Nephron (organoid): ENCODE measurements at regions not wholly inside any gene's neighbourhood (a gene's known extent, or its start where the extent isn't known, plus 50 kb on each side); places are given as distances from the start of the nearest gene placed in this dataset.

Experiments used
- H3K27ac Mint-ChIP-seq, 3 experiments: 2 replicates each; pipeline ENCODE4 v1.8.0; 2020; ENCODE audit warnings: mixed read lengths in 3 of 3, mild to moderate bottlenecking in 2 of 3, moderate library complexity in 1 of 3
- H3K27me3 Mint-ChIP-seq: 2 replicates; pipeline ENCODE4 v1.8.0; 2021; ENCODE audit warnings: low read depth, mild to moderate bottlenecking, moderate library complexity, mixed read lengths
- H3K36me3 Mint-ChIP-seq: 2 replicates; pipeline ENCODE4 v1.8.0; 2020; ENCODE audit warnings: low read depth, mixed read lengths
- H3K4me1 Mint-ChIP-seq: 2 replicates; pipeline ENCODE4 v1.8.0; 2020; ENCODE audit warnings: mixed read lengths
- H3K4me3 Mint-ChIP-seq, 3 experiments: 2 replicates each; pipeline ENCODE4 v1.8.0; 2020; ENCODE audit warnings: mild to moderate bottlenecking in 3 of 3, mixed read lengths in 3 of 3, moderate library complexity in 2 of 3
- H3K9me3 Mint-ChIP-seq: 2 replicates; pipeline ENCODE4 v1.8.0; 2020; ENCODE audit warnings: mixed read lengths
- TF ChIP-seq, protein P1 (sequence below), 3 experiments: fragments of 200-600 bp; sonication (generic); IDR thresholded peaks; one replicate each; pipeline ENCODE4 v1.5.0; 2021; ENCODE audit warnings: antibody characterized with exemption in 3 of 3; ENCODE audit not compliant: unreplicated experiment in 3 of 3

DNA sequence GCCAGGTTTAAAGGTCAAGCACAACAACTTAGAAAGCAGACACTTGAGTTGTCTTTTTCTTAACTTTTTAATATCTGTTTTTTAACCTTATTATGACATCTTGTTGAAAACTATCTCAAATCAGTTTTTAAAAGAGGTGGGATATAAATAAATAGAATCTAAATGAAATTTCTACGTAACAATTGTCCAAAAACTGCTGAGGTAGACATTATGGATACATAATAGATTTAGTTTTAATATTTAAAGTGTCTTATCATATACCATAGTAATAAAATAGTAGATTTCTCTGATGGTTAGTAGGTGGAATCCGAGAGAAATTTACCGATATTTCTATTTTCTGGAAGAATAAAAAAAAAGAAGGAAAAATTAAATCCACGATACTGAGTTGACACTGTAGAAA lies 113.9 kb upstream of the MMS22L start:
- Mint-ChIP-seq H3K4me3 (no peak overlapping the region), H3K4me1 (no peaks in the 10 kb centered on the region), H3K9me3 (no peaks in the 10 kb centered on the region), H3K27ac (no peak overlapping the region), H3K36me3 (no peaks in the 10 kb centered on the region), H3K27me3 (no peaks in the 10 kb centered on the region)
- TF ChIP-seq, protein P1, sequence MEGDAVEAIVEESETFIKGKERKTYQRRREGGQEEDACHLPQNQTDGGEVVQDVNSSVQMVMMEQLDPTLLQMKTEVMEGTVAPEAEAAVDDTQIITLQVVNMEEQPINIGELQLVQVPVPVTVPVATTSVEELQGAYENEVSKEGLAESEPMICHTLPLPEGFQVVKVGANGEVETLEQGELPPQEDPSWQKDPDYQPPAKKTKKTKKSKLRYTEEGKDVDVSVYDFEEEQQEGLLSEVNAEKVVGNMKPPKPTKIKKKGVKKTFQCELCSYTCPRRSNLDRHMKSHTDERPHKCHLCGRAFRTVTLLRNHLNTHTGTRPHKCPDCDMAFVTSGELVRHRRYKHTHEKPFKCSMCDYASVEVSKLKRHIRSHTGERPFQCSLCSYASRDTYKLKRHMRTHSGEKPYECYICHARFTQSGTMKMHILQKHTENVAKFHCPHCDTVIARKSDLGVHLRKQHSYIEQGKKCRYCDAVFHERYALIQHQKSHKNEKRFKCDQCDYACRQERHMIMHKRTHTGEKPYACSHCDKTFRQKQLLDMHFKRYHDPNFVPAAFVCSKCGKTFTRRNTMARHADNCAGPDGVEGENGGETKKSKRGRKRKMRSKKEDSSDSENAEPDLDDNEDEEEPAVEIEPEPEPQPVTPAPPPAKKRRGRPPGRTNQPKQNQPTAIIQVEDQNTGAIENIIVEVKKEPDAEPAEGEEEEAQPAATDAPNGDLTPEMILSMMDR (IDR thresholded peaks at IDR 0.05; ENCODE audit: unreplicated experiment in 3 of 3) = no peak

- no peaks in the 10 kb centered on the region for H3K36me3 Mint-ChIP-seq
- no peaks in the 10 kb centered on the region for H3K9me3 Mint-ChIP-seq
- H3K27me3 Mint-ChIP-seq = no peaks in the 10 kb centered on the region
- TF ChIP-seq, protein P1 (IDR thresholded peaks at IDR 0.05; ENCODE audit: unreplicated experiment in 3 of 3) = no peak
- no peaks in the 10 kb centered on the region for H3K4me1 Mint-ChIP-seq
- no peak overlapping the region for H3K27ac Mint-ChIP-seq
- H3K4me3 Mint-ChIP-seq = no peak overlapping the region
Observed at GRCh38 chr6:97399208-97399607, 116.2 kb upstream of the MMS22L start.

- no peaks in the 10 kb centered on the region for H3K9me3 Mint-ChIP-seq
- no peaks in the 10 kb centered on the region for H3K27me3 Mint-ChIP-seq
- H3K4me3 Mint-ChIP-seq = no peak overlapping the region
- H3K4me1 Mint-ChIP-seq = no peaks in the 10 kb centered on the region
- no peaks in the 10 kb centered on the region for H3K36me3 Mint-ChIP-seq
- TF ChIP-seq, protein P1 (IDR thresholded peaks at IDR 0.05; ENCODE audit: unreplicated experiment in 3 of 3) = no peak
- no peak overlapping the region for H3K27ac Mint-ChIP-seq
Observed at GRCh38 chr6:97401533-97401932, 118.5 kb upstream of the MMS22L start.

GRCh38 chr6:97405818-97406409 lies 122.9 kb upstream of the MMS22L start:
- H3K9me3 Mint-ChIP-seq = no peaks in the 10 kb centered on the region
- no peaks in the 10 kb centered on the region for H3K27me3 Mint-ChIP-seq
- H3K4me3 Mint-ChIP-seq = no peak overlapping the region
- no peak overlapping the region for H3K27ac Mint-ChIP-seq
- no peaks in the 10 kb centered on the region for H3K36me3 Mint-ChIP-seq
- TF ChIP-seq, protein P1 (IDR thresholded peaks at IDR 0.05; ENCODE audit: unreplicated experiment in 3 of 3) = no peak
- no peaks in the 10 kb centered on the region for H3K4me1 Mint-ChIP-seq

- H3K27ac Mint-ChIP-seq = no peak overlapping the region
- H3K4me1 Mint-ChIP-seq = no peaks in the 10 kb centered on the region
- no peaks in the 10 kb centered on the region for H3K36me3 Mint-ChIP-seq
- TF ChIP-seq, protein P1 (IDR thresholded peaks at IDR 0.05; ENCODE audit: unreplicated experiment in 3 of 3) = no peak
- H3K27me3 Mint-ChIP-seq = no peaks in the 10 kb centered on the region
- no peaks in the 10 kb centered on the region for H3K9me3 Mint-ChIP-seq
- no peak overlapping the region for H3K4me3 Mint-ChIP-seq
Observed at GRCh38 chr6:97406633-97407032, 123.6 kb upstream of the MMS22L start.

- Mint-ChIP-seq H3K36me3 (no peaks in the 10 kb centered on the region), H3K27me3 (no peaks in the 10 kb centered on the region), H3K9me3 (peaks cover 7% of the 10 kb centered on the region), H3K27ac (no peak overlapping the region), H3K4me3 (no peak overlapping the region), H3K4me1 (no peaks in the 10 kb centered on the region)
- TF ChIP-seq, protein P1 (IDR thresholded peaks at IDR 0.05; ENCODE audit: unreplicated experiment in 3 of 3) = no peak
Observed at GRCh38 chr6:97411610-97412009, 128.6 kb upstream of the MMS22L start.
